Astrocyte (in vitro differentiated cells and primary cell): ENCODE measurements at regions not wholly inside any gene's neighbourhood (a gene's known extent, or its start where the extent isn't known, plus 50 kb on each side); places are given as distances from the start of the nearest gene placed in this dataset.

Source experiments
- DNase-seq: peaks from one replicate; pipeline ENCODE4 v3.0.0-alpha.2; 2010; ENCODE audit warnings: low read depth
- FAIRE-seq: peaks from 2 replicates; lab custom pipeline; 2011; peaks lifted over from hg19 to GRCh38; lab: Jason Lieb, UNC
- H2AFZ ChIP-seq: 2 replicates; pipeline ENCODE4 v1.6.0; 2012; ENCODE audit warnings: low read depth, low read length, inconsistent platforms
- H3K27ac ChIP-seq: 2 replicates; pipeline ENCODE4 v1.5.1; 2011; ENCODE audit warnings: low read depth, low read length, inconsistent platforms
- H3K27me3 ChIP-seq: 2 replicates; pipeline ENCODE4 v1.6.0; 2011; ENCODE audit warnings: low read length, inconsistent platforms; ENCODE audit not compliant: insufficient read depth
- H3K36me3 ChIP-seq: 2 replicates; pipeline ENCODE4 v1.5.1; 2011; ENCODE audit warnings: low read length, inconsistent platforms; ENCODE audit not compliant: insufficient read depth
- H3K4me1 ChIP-seq: 2 replicates; pipeline ENCODE4 v1.5.1; 2011; ENCODE audit warnings: low read length, inconsistent platforms; ENCODE audit not compliant: insufficient read depth
- H3K4me2 ChIP-seq: 2 replicates; pipeline ENCODE4 v1.6.0; 2012; ENCODE audit warnings: low read length, inconsistent platforms
- H3K4me3 ChIP-seq: 2 replicates; pipeline ENCODE4 v1.5.1; 2011; ENCODE audit warnings: low read depth, mild to moderate bottlenecking, low read length, inconsistent platforms; ENCODE audit not compliant: insufficient read depth
- H3K79me2 ChIP-seq: 2 replicates; pipeline ENCODE4 v1.6.0; 2012; ENCODE audit warnings: mild to moderate bottlenecking, low read length, inconsistent platforms; ENCODE audit not compliant: insufficient read depth
- H3K9ac ChIP-seq: 2 replicates; pipeline ENCODE4 v1.6.0; 2012; ENCODE audit warnings: mild to moderate bottlenecking, low read length, inconsistent platforms
- H3K9me3 ChIP-seq: 2 replicates; pipeline ENCODE4 v1.5.1; 2012; ENCODE audit warnings: low read depth, mild to moderate bottlenecking, low read length, inconsistent platforms; ENCODE audit not compliant: insufficient read depth
- H4K20me1 ChIP-seq: 2 replicates; pipeline ENCODE4 v1.6.0; 2012; ENCODE audit warnings: low read length, inconsistent platforms; ENCODE audit not compliant: insufficient read depth
- H3K27ac Mint-ChIP-seq: one replicate; pipeline ENCODE4 v1.8.0; 2021; ENCODE audit warnings: mild to moderate bottlenecking, mixed read lengths; ENCODE audit not compliant: unreplicated experiment
- H3K27me3 Mint-ChIP-seq: one replicate; pipeline ENCODE4 v1.8.0; 2021; ENCODE audit warnings: low read depth, mixed read lengths; ENCODE audit not compliant: unreplicated experiment
- H3K36me3 Mint-ChIP-seq: one replicate; pipeline ENCODE4 v1.8.0; 2021; ENCODE audit warnings: low read depth, mixed read lengths; ENCODE audit not compliant: unreplicated experiment
- H3K4me1 Mint-ChIP-seq: one replicate; pipeline ENCODE4 v1.8.0; 2021; ENCODE audit warnings: low read depth, mixed read lengths; ENCODE audit not compliant: unreplicated experiment
- H3K4me3 Mint-ChIP-seq: one replicate; pipeline ENCODE4 v1.8.0; 2021; ENCODE audit warnings: mild to moderate bottlenecking, moderate library complexity, mixed read lengths; ENCODE audit not compliant: unreplicated experiment
- H3K9me3 Mint-ChIP-seq: one replicate; pipeline ENCODE4 v1.8.0; 2021; ENCODE audit warnings: mild to moderate bottlenecking, mixed read lengths; ENCODE audit not compliant: unreplicated experiment
- EZH2 ChIP-seq: IDR thresholded peaks from 2 replicates; pipeline ENCODE4 v1.6.1; 2012; ENCODE audit warnings: mild to moderate bottlenecking, low read length, inconsistent platforms; ENCODE audit not compliant: insufficient read depth
- TF ChIP-seq, protein P1 (sequence below): IDR thresholded peaks from 2 replicates; pipeline ENCODE4 v1.5.1; 2011; ENCODE audit warnings: low read depth, mild to moderate bottlenecking, inconsistent platforms, low read length, moderate library complexity; ENCODE audit not compliant: insufficient read depth

DNA sequence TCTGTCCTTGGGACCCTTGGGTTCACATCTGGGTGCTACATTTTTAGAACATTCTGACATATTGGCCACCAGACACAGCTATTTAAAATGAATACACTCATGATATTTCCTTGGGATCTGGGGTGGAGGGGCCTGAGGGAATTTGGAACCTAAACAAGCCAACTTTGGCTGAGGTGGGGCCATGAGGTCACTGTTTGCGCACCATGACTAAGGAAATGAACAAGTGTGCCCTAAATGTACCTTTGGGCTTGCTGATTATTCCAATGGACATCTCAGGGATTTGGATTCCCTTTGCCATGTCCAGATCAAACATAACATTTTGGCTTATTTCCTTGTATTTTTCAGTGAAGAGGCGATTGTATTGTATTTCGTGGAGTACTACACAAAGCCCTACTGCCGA, 80.5 kb upstream of the SEC11C start:
- FAIRE-seq (no peak), DNase-seq (no peak)
- no peaks in the 10 kb centered on the region for H3K9me3 ChIP-seq
- H3K36me3 ChIP-seq, result no peaks in the 10 kb centered on the region
- H3K27me3 ChIP-seq, result no peaks in the 10 kb centered on the region
- peaks cover 11% of the 10 kb centered on the region for H3K27me3 Mint-ChIP-seq
- no peaks in the 10 kb centered on the region for H3K9me3 Mint-ChIP-seq
- H3K4me3 ChIP-seq, result no peak overlapping the region
- no peaks in the 10 kb centered on the region for H3K36me3 Mint-ChIP-seq
- H3K27ac ChIP-seq, result no peak overlapping the region
- H3K4me3 Mint-ChIP-seq, result no peak overlapping the region
- no peak overlapping the region for H3K27ac Mint-ChIP-seq
- H2AFZ ChIP-seq, result no peak overlapping the region
- no peaks in the 10 kb centered on the region for H3K79me2 ChIP-seq
- peaks cover 5% of the 10 kb centered on the region for H3K4me1 Mint-ChIP-seq
- H3K4me1 ChIP-seq, result no peaks in the 10 kb centered on the region
- TF ChIP-seq EZH2, result no peak
- TF ChIP-seq, protein P1, sequence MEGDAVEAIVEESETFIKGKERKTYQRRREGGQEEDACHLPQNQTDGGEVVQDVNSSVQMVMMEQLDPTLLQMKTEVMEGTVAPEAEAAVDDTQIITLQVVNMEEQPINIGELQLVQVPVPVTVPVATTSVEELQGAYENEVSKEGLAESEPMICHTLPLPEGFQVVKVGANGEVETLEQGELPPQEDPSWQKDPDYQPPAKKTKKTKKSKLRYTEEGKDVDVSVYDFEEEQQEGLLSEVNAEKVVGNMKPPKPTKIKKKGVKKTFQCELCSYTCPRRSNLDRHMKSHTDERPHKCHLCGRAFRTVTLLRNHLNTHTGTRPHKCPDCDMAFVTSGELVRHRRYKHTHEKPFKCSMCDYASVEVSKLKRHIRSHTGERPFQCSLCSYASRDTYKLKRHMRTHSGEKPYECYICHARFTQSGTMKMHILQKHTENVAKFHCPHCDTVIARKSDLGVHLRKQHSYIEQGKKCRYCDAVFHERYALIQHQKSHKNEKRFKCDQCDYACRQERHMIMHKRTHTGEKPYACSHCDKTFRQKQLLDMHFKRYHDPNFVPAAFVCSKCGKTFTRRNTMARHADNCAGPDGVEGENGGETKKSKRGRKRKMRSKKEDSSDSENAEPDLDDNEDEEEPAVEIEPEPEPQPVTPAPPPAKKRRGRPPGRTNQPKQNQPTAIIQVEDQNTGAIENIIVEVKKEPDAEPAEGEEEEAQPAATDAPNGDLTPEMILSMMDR, result no peak
- H3K9ac ChIP-seq, result no peak overlapping the region
- no peaks in the 10 kb centered on the region for H4K20me1 ChIP-seq
- no peak overlapping the region for H3K4me2 ChIP-seq

DNA sequence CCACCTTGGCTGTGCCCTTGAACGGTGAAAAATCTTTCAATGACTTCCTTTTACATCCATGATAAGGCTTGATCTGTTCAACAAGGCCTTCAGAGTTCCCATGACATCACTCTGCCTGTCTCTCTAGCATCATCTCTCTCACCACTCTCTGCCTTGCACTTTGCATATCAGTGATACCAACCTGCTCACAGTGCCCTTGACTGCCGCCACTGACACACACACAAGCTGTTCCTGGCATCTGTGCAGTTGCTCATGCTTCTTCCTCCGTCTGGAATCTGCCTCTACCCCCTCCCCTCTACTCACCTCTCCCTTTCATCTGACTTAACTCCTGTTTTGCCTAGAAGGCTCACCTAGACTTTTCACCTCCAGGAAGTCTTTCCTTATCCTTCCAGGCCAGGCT, 79.1 kb upstream of the SEC11C start:
- Histone ChIP-seq H3K4me1 (no peaks in the 10 kb centered on the region), H4K20me1 (no peaks in the 10 kb centered on the region), H3K4me3 (no peak overlapping the region), H3K27me3 (no peaks in the 10 kb centered on the region), H3K9me3 (no peaks in the 10 kb centered on the region), H3K9ac (no peak overlapping the region), H3K27ac (no peak overlapping the region), H3K4me2 (no peak overlapping the region), H2AFZ (no peak overlapping the region), H3K79me2 (no peaks in the 10 kb centered on the region), H3K36me3 (no peaks in the 10 kb centered on the region)
- Mint-ChIP-seq H3K27ac (no peak overlapping the region), H3K36me3 (no peaks in the 10 kb centered on the region), H3K27me3 (peaks cover 11% of the 10 kb centered on the region), H3K9me3 (no peaks in the 10 kb centered on the region), H3K4me3 (no peak overlapping the region), H3K4me1 (peaks cover 5% of the 10 kb centered on the region)
- no peak for TF ChIP-seq EZH2
- TF ChIP-seq, protein P1, result no peak
- DNase-seq (no peak), FAIRE-seq (no peak)

DNA sequence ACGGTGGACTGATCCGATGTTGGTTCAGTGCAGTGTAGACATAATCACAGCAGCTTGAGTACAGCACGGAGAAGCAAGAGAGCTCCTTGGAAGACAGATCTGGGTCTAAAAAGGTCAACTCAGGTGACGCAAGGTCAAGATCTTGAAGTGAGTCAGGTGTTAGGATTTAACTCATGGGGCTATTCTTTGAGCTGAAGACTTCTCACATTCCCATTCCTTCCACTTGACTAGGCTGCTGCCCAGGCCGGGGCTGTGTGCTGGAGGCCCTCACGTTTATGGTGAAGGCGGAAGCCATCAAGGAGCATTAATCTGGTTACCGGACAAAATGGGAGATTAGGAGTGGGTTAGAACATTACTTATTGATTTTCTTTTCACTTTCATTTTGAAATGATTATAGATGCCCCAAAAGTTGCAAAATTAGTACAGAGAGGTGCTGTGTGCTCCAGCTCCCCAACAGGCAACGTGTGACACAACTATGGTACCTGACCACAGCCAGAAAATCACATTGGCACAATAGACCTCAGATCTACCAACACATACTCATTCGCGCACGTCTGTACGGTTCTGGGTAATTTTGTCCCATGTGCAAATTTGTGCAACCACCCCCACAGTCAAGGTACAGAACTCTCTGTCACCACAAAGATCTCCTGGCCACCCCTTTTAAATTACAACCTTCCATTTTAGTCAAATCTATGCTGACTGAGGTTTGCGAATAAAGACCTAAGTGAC, 77.6 kb upstream of the SEC11C start:
- Mint-ChIP-seq H3K4me1 (peaks cover 8% of the 10 kb centered on the region), H3K4me3 (no peak overlapping the region), H3K27me3 (peaks cover 11% of the 10 kb centered on the region), H3K27ac (no peak overlapping the region), H3K9me3 (no peaks in the 10 kb centered on the region), H3K36me3 (no peaks in the 10 kb centered on the region)
- H3K79me2 ChIP-seq, result no peaks in the 10 kb centered on the region
- H3K4me2 ChIP-seq, result no peak overlapping the region
- no peaks in the 10 kb centered on the region for H3K9me3 ChIP-seq
- TF ChIP-seq, protein P1, result no peak
- TF ChIP-seq EZH2, result no peak
- no peak overlapping the region for H3K27ac ChIP-seq
- no peaks in the 10 kb centered on the region for H3K36me3 ChIP-seq
- no peak for DNase-seq
- H3K4me3 ChIP-seq, result no peak overlapping the region
- H3K9ac ChIP-seq, result no peak overlapping the region
- FAIRE-seq, result no peak
- no peaks in the 10 kb centered on the region for H3K4me1 ChIP-seq
- no peaks in the 10 kb centered on the region for H3K27me3 ChIP-seq
- no peak overlapping the region for H2AFZ ChIP-seq
- no peaks in the 10 kb centered on the region for H4K20me1 ChIP-seq
